Cardiac muscle cell (in vitro differentiated cells and primary cell): ENCODE measurements at regions not wholly inside any gene's neighbourhood (a gene's known extent, or its start where the extent isn't known, plus 50 kb on each side); places are given as distances from the start of the nearest gene placed in this dataset.
"Not testable (repeated sequence)": the region's sequence is repeated elsewhere in the genome, so short reads cannot be mapped to it uniquely, and the experiment has no call there.

Experiments
- DNase-seq, 2 donors: peaks; one replicate each; pipeline versions ENCODE4 v3.0.0 to v3.0.0-alpha.2; 2010 to 2017; ENCODE audit warnings: low read depth in 1 of 2, low spot score in 1 of 2
- H3K27ac ChIP-seq: fragments of 200-600 bp; sonication (generic); 2 replicates; pipeline ENCODE4 v1.5.1; 2016
- H3K27me3 ChIP-seq: fragments of 200-600 bp; sonication (generic); 2 replicates; pipeline ENCODE4 v1.6.0; 2016; ENCODE audit warnings: control low read depth
- H3K36me3 ChIP-seq: fragments of 200-600 bp; sonication (generic); 2 replicates; pipeline ENCODE4 v1.5.1; 2016; ENCODE audit warnings: control low read depth
- H3K4me1 ChIP-seq: fragments of 200-600 bp; sonication (generic); 2 replicates; pipeline ENCODE4 v1.8.1; 2017; ENCODE audit warnings: low read depth, mild to moderate bottlenecking, mixed run types
- H3K4me3 ChIP-seq: fragments of 200-600 bp; sonication (generic); 2 replicates; pipeline ENCODE4 v1.5.1; 2016; ENCODE audit warnings: mild to moderate bottlenecking
- H3K9me3 ChIP-seq: fragments of 200-600 bp; sonication (generic); 2 replicates; pipeline ENCODE4 v1.5.1; 2017; ENCODE audit warnings: low read depth, mild to moderate bottlenecking, control low read depth
- CTCF ChIP-seq: IDR thresholded peaks from 2 replicates; pipeline ENCODE4 v1.5.1; 2012; ENCODE audit warnings: low read depth, mild to moderate bottlenecking, low read length

GRCh38 chr3:82178291-82178690 is 416.8 kb upstream of the GBE1 start:
- DNase-seq = no peak
- H3K4me1 ChIP-seq = no peaks in the 10 kb centered on the region
- no peaks in the 10 kb centered on the region for H3K9me3 ChIP-seq
- no peaks in the 10 kb centered on the region for H3K36me3 ChIP-seq
- H3K27ac ChIP-seq = no peak overlapping the region
- TF ChIP-seq CTCF = no peak
- no peaks in the 10 kb centered on the region for H3K27me3 ChIP-seq
- H3K4me3 ChIP-seq = no peak overlapping the region

- Histone ChIP-seq H3K4me3 (no peak overlapping the region), H3K27ac (no peak overlapping the region), H3K9me3 (no peaks in the 10 kb centered on the region), H3K4me1 (no peaks in the 10 kb centered on the region), H3K27me3 (no peaks in the 10 kb centered on the region), H3K36me3 (no peaks in the 10 kb centered on the region)
- no peak for TF ChIP-seq CTCF
- no peak for DNase-seq
Measured at GRCh38 chr3:82177774-82178173, 416.3 kb upstream of the GBE1 start.

GRCh38 chr3:82165266-82165665 is 403.8 kb upstream of the GBE1 start:
- Histone ChIP-seq H3K4me1 (no peaks in the 10 kb centered on the region), H3K36me3 (no peaks in the 10 kb centered on the region), H3K27me3 (no peaks in the 10 kb centered on the region), H3K9me3 (no peaks in the 10 kb centered on the region), H3K4me3 (no peak overlapping the region), H3K27ac (no peak overlapping the region)
- DNase-seq = no peak
- TF ChIP-seq CTCF = no peak

- Histone ChIP-seq H3K27me3 (no peaks in the 10 kb centered on the region), H3K4me1 (no peaks in the 10 kb centered on the region), H3K4me3 (no peak overlapping the region), H3K36me3 (no peaks in the 10 kb centered on the region), H3K9me3 (no peaks in the 10 kb centered on the region), H3K27ac (no peak overlapping the region)
- TF ChIP-seq CTCF = no peak
- peak in 1 of 2 donors; percentile 32 for DNase-seq
Measured at GRCh38 chr3:82163907-82164520, 402.6 kb upstream of the GBE1 start.

- H3K36me3 ChIP-seq = no peaks in the 10 kb centered on the region
- peak in 1 of 2 donors; percentile 41 for DNase-seq
- H3K27ac ChIP-seq = no peak overlapping the region
- H3K4me3 ChIP-seq = no peak overlapping the region
- no peaks in the 10 kb centered on the region for H3K4me1 ChIP-seq
- no peaks in the 10 kb centered on the region for H3K9me3 ChIP-seq
- H3K27me3 ChIP-seq = no peaks in the 10 kb centered on the region
- TF ChIP-seq CTCF = no peak
Measured at GRCh38 chr3:82157952-82158351, 396.5 kb upstream of the GBE1 start.

GRCh38 chr3:82153892-82154291 is 392.4 kb upstream of the GBE1 start:
- not testable (repeated sequence) for H3K4me3 ChIP-seq, H3K4me1 ChIP-seq, H3K27ac ChIP-seq, H3K27me3 ChIP-seq, H3K9me3 ChIP-seq, H3K36me3 ChIP-seq, DNase-seq
